ENCODE measurements at regions not wholly inside any gene's neighbourhood (a gene's known extent, or its start where the extent isn't known, plus 50 kb on each side); places are given as distances from the start of the nearest gene placed in this dataset.
A peak's percentile ranks its signal among the peaks of the same experiment; 100 is the strongest.

- TF ChIP-seq CTCF (IDR thresholded peaks at IDR 0.05) = no peak
- no peak for DNase-seq (ENCODE audit: extremely low spot score, unreplicated experiment)
- H3K4me1 Mint-ChIP-seq (ENCODE audit: unreplicated experiment) = peaks cover 6% of the 10 kb centered on the region
- no peaks in the 10 kb centered on the region for H3K36me3 Mint-ChIP-seq (ENCODE audit: unreplicated experiment)
- H3K4me3 Mint-ChIP-seq (ENCODE audit: unreplicated experiment) = no peak overlapping the region
- H3K27me3 Mint-ChIP-seq (ENCODE audit: unreplicated experiment) = no peaks in the 10 kb centered on the region
- H3K9me3 Mint-ChIP-seq (ENCODE audit: unreplicated experiment) = no peaks in the 10 kb centered on the region
- no peak overlapping the region for H3K27ac Mint-ChIP-seq (ENCODE audit: unreplicated experiment)
These were observed 236.6 kb upstream of the FAM83B start for GRCh38 chr6:54609981-54610380.

- Mint-ChIP-seq H3K27me3 (ENCODE audit: unreplicated experiment) (no peaks in the 10 kb centered on the region), H3K36me3 (ENCODE audit: unreplicated experiment) (no peaks in the 10 kb centered on the region), H3K4me1 (ENCODE audit: unreplicated experiment) (peaks cover 30% of the 10 kb centered on the region), H3K9me3 (ENCODE audit: unreplicated experiment) (no peaks in the 10 kb centered on the region), H3K4me3 (ENCODE audit: unreplicated experiment) (no peak overlapping the region), H3K27ac (ENCODE audit: unreplicated experiment) (no peak overlapping the region)
- DNase-seq (ENCODE audit: extremely low spot score, unreplicated experiment) = no peak
- no peak for TF ChIP-seq CTCF (IDR thresholded peaks at IDR 0.05)
These were observed 233.0 kb upstream of the FAM83B start for GRCh38 chr6:54613596-54613995.

GRCh38 chr6:54614499-54615195 is 231.9 kb upstream of the FAM83B start:
- H3K4me1 Mint-ChIP-seq (ENCODE audit: unreplicated experiment) = peaks cover 37% of the 10 kb centered on the region
- no peak overlapping the region for H3K4me3 Mint-ChIP-seq (ENCODE audit: unreplicated experiment)
- H3K36me3 Mint-ChIP-seq (ENCODE audit: unreplicated experiment) = no peaks in the 10 kb centered on the region
- no peak overlapping the region for H3K27ac Mint-ChIP-seq (ENCODE audit: unreplicated experiment)
- TF ChIP-seq CTCF (IDR thresholded peaks at IDR 0.05) = no peak
- no peaks in the 10 kb centered on the region for H3K27me3 Mint-ChIP-seq (ENCODE audit: unreplicated experiment)
- no peaks in the 10 kb centered on the region for H3K9me3 Mint-ChIP-seq (ENCODE audit: unreplicated experiment)
- DNase-seq (ENCODE audit: extremely low spot score, unreplicated experiment) = no peak

- Mint-ChIP-seq H3K27ac (ENCODE audit: unreplicated experiment) (peak overlapping the region; percentile 64), H3K27me3 (ENCODE audit: unreplicated experiment) (no peaks in the 10 kb centered on the region), H3K4me1 (ENCODE audit: unreplicated experiment) (peaks cover 34% of the 10 kb centered on the region), H3K4me3 (ENCODE audit: unreplicated experiment) (no peak overlapping the region), H3K9me3 (ENCODE audit: unreplicated experiment) (no peaks in the 10 kb centered on the region), H3K36me3 (ENCODE audit: unreplicated experiment) (no peaks in the 10 kb centered on the region)
- DNase-seq (ENCODE audit: extremely low spot score, unreplicated experiment) = no peak
- TF ChIP-seq CTCF (IDR thresholded peaks at IDR 0.05) = peak; percentile 17
These were observed 228.8 kb upstream of the FAM83B start for GRCh38 chr6:54617730-54618129.

- H3K4me3 Mint-ChIP-seq (ENCODE audit: unreplicated experiment) = no peak overlapping the region
- no peaks in the 10 kb centered on the region for H3K9me3 Mint-ChIP-seq (ENCODE audit: unreplicated experiment)
- H3K27ac Mint-ChIP-seq (ENCODE audit: unreplicated experiment) = peak overlapping the region; percentile 64
- H3K27me3 Mint-ChIP-seq (ENCODE audit: unreplicated experiment) = no peaks in the 10 kb centered on the region
- no peak for DNase-seq (ENCODE audit: extremely low spot score, unreplicated experiment)
- H3K4me1 Mint-ChIP-seq (ENCODE audit: unreplicated experiment) = peaks cover 34% of the 10 kb centered on the region
- no peaks in the 10 kb centered on the region for H3K36me3 Mint-ChIP-seq (ENCODE audit: unreplicated experiment)
- no peak for TF ChIP-seq CTCF (IDR thresholded peaks at IDR 0.05)
These were observed 228.0 kb upstream of the FAM83B start for GRCh38 chr6:54618572-54618971.
